Prostate gland (tissue), 2 donors: ENCODE measurements at regions not wholly inside any gene's neighbourhood (a gene's known extent, or its start where the extent isn't known, plus 50 kb on each side); places are given as distances from the start of the nearest gene placed in this dataset.
"Not testable (repeated sequence)": the region's sequence is repeated elsewhere in the genome, so short reads cannot be mapped to it uniquely, and the experiment has no call there.

ENCODE experiments used
- POLR2AphosphoS5 ChIP-seq: sonication (generic); formaldehyde crosslinking; IDR thresholded peaks from one replicate; pipeline ENCODE4 v1.6.1; 2017; ENCODE audit warnings: antibody characterized with exemption
- TF ChIP-seq, protein P1 (sequence below), 4 experiments: fragments of 200-600 bp in 2 of 4; fragments of 450-650 bp in 2 of 4; sonication (generic) in 2 of 4; IDR thresholded peaks; 1 replicate in 3 of 4; 2 replicates in 1 of 4; pipeline ENCODE4 v1.5.1; 2016 to 2019; ENCODE audit warnings: antibody characterized with exemption in 4 of 4, mild to moderate bottlenecking in 2 of 4, moderate library complexity in 2 of 4

DNA sequence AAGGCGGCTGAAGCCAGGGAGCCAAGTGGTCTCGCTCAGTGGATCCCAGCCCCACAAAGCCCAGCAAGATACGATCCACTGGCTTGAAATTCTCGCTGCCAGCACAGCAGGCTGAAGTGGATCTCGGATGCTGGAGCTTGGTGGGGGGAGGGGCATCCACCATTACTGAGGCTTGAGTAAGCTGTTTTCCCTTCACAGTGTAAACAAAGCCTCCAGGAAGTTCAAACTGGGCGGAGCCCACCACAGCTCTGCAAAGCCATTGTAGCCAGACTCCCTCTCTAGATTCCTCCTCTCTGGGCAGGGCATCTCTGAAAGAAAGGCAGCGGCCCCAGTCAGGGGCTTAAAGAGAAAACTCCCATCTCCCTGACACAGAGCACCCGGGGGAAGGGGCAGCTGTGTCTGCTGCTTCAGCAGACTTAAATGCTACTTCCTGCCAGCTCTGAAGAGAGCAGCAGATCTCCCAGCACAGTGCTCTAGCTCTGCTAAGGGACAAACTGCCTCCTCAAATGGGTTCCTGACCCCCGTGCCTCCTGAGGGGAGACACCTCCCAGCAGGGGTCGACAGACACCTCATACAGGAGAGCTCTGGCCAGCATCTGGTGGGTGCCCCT, 330.0 kb upstream of the TMEFF2 start:
- TF ChIP-seq, protein P1, sequence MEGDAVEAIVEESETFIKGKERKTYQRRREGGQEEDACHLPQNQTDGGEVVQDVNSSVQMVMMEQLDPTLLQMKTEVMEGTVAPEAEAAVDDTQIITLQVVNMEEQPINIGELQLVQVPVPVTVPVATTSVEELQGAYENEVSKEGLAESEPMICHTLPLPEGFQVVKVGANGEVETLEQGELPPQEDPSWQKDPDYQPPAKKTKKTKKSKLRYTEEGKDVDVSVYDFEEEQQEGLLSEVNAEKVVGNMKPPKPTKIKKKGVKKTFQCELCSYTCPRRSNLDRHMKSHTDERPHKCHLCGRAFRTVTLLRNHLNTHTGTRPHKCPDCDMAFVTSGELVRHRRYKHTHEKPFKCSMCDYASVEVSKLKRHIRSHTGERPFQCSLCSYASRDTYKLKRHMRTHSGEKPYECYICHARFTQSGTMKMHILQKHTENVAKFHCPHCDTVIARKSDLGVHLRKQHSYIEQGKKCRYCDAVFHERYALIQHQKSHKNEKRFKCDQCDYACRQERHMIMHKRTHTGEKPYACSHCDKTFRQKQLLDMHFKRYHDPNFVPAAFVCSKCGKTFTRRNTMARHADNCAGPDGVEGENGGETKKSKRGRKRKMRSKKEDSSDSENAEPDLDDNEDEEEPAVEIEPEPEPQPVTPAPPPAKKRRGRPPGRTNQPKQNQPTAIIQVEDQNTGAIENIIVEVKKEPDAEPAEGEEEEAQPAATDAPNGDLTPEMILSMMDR (IDR thresholded peaks at IDR 0.05), result not testable (repeated sequence)
- not testable (repeated sequence) for TF ChIP-seq POLR2AphosphoS5
